Ishikawa (cell line): ENCODE measurements at regions not wholly inside any gene's neighbourhood (a gene's known extent, or its start where the extent isn't known, plus 50 kb on each side); places are given as distances from the start of the nearest gene placed in this dataset.

Experiments
- CEBPB ChIP-seq: IDR thresholded peaks from 2 replicates; pipeline ENCODE4 v1.6.1; 2012
- CREB1 ChIP-seq: IDR thresholded peaks from 2 replicates; pipeline ENCODE4 v1.6.1; 2012; ENCODE audit warnings: low read depth
- EP300 ChIP-seq: IDR thresholded peaks from 2 replicates; pipeline ENCODE4 v1.6.1; 2012; ENCODE audit warnings: borderline replicate concordance
- FOXM1 ChIP-seq: IDR thresholded peaks from 2 replicates; pipeline ENCODE4 v1.6.1; 2012; ENCODE audit warnings: low read depth, borderline replicate concordance
- MAX ChIP-seq: IDR thresholded peaks from 2 replicates; pipeline ENCODE4 v1.6.1; 2012
- NFIC ChIP-seq: IDR thresholded peaks from 2 replicates; pipeline ENCODE4 v1.6.1; 2012
- RAD21 ChIP-seq: IDR thresholded peaks from 2 replicates; pipeline ENCODE4 v1.6.1; 2012; ENCODE audit warnings: low read depth
- TAF1 ChIP-seq: IDR thresholded peaks from 2 replicates; pipeline ENCODE4 v1.6.1; 2012; ENCODE audit warnings: low read depth, mild to moderate bottlenecking
- TEAD4 ChIP-seq: IDR thresholded peaks from 2 replicates; pipeline ENCODE4 v1.6.1; 2012
- USF1 ChIP-seq: IDR thresholded peaks from 2 replicates; pipeline ENCODE4 v1.6.1; 2012
- YY1 ChIP-seq: IDR thresholded peaks from 2 replicates; pipeline ENCODE4 v1.6.1; 2012; ENCODE audit warnings: low read depth
- TF ChIP-seq, protein P1 (sequence below): IDR thresholded peaks from 2 replicates; pipeline ENCODE4 v1.6.1; 2012; ENCODE audit warnings: low read depth, mild to moderate bottlenecking

- TF ChIP-seq RAD21: no peak
- no peak for TF ChIP-seq TAF1
- no peak for TF ChIP-seq CREB1
- no peak for TF ChIP-seq FOXM1
- no peak for TF ChIP-seq CEBPB
- no peak for TF ChIP-seq TEAD4
- TF ChIP-seq EP300: no peak
- no peak for TF ChIP-seq USF1
- no peak for TF ChIP-seq NFIC
- TF ChIP-seq MAX: no peak
- no peak for TF ChIP-seq YY1
- TF ChIP-seq, protein P1, sequence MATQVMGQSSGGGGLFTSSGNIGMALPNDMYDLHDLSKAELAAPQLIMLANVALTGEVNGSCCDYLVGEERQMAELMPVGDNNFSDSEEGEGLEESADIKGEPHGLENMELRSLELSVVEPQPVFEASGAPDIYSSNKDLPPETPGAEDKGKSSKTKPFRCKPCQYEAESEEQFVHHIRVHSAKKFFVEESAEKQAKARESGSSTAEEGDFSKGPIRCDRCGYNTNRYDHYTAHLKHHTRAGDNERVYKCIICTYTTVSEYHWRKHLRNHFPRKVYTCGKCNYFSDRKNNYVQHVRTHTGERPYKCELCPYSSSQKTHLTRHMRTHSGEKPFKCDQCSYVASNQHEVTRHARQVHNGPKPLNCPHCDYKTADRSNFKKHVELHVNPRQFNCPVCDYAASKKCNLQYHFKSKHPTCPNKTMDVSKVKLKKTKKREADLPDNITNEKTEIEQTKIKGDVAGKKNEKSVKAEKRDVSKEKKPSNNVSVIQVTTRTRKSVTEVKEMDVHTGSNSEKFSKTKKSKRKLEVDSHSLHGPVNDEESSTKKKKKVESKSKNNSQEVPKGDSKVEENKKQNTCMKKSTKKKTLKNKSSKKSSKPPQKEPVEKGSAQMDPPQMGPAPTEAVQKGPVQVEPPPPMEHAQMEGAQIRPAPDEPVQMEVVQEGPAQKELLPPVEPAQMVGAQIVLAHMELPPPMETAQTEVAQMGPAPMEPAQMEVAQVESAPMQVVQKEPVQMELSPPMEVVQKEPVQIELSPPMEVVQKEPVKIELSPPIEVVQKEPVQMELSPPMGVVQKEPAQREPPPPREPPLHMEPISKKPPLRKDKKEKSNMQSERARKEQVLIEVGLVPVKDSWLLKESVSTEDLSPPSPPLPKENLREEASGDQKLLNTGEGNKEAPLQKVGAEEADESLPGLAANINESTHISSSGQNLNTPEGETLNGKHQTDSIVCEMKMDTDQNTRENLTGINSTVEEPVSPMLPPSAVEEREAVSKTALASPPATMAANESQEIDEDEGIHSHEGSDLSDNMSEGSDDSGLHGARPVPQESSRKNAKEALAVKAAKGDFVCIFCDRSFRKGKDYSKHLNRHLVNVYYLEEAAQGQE: no peak
Observed at GRCh38 chr2:215615803-215616174, 179.9 kb upstream of the FN1 start.
